ENCODE measurements at regions not wholly inside any gene's neighbourhood (a gene's known extent, or its start where the extent isn't known, plus 50 kb on each side); places are given as distances from the start of the nearest gene placed in this dataset.

GRCh38 chr9:135303280-135303647 is 176.3 kb upstream of the PPP1R26 start:
- TF ChIP-seq, protein P1, sequence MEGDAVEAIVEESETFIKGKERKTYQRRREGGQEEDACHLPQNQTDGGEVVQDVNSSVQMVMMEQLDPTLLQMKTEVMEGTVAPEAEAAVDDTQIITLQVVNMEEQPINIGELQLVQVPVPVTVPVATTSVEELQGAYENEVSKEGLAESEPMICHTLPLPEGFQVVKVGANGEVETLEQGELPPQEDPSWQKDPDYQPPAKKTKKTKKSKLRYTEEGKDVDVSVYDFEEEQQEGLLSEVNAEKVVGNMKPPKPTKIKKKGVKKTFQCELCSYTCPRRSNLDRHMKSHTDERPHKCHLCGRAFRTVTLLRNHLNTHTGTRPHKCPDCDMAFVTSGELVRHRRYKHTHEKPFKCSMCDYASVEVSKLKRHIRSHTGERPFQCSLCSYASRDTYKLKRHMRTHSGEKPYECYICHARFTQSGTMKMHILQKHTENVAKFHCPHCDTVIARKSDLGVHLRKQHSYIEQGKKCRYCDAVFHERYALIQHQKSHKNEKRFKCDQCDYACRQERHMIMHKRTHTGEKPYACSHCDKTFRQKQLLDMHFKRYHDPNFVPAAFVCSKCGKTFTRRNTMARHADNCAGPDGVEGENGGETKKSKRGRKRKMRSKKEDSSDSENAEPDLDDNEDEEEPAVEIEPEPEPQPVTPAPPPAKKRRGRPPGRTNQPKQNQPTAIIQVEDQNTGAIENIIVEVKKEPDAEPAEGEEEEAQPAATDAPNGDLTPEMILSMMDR (IDR thresholded peaks at IDR 0.05 in 2 of 3, conservative IDR thresholded peaks at IDR 0.05 in 1 of 3; ENCODE audit: insufficient read depth in 2 of 3, low read depth in 1 of 3, low read length in 3 of 3), result no peak
- no peak for TF ChIP-seq ZBTB8A (IDR thresholded peaks at IDR 0.05; ENCODE audit: partially characterized antibody)

Data from K562 (cell line).